ENCODE measurements at regions not wholly inside any gene's neighbourhood (a gene's known extent, or its start where the extent isn't known, plus 50 kb on each side); places are given as distances from the start of the nearest gene placed in this dataset.

- peak; percentile 86 for DNase-seq
These were observed 126.1 kb downstream of the SEC14L1 start for GRCh38 chr17:77266891-77267341.

DNA sequence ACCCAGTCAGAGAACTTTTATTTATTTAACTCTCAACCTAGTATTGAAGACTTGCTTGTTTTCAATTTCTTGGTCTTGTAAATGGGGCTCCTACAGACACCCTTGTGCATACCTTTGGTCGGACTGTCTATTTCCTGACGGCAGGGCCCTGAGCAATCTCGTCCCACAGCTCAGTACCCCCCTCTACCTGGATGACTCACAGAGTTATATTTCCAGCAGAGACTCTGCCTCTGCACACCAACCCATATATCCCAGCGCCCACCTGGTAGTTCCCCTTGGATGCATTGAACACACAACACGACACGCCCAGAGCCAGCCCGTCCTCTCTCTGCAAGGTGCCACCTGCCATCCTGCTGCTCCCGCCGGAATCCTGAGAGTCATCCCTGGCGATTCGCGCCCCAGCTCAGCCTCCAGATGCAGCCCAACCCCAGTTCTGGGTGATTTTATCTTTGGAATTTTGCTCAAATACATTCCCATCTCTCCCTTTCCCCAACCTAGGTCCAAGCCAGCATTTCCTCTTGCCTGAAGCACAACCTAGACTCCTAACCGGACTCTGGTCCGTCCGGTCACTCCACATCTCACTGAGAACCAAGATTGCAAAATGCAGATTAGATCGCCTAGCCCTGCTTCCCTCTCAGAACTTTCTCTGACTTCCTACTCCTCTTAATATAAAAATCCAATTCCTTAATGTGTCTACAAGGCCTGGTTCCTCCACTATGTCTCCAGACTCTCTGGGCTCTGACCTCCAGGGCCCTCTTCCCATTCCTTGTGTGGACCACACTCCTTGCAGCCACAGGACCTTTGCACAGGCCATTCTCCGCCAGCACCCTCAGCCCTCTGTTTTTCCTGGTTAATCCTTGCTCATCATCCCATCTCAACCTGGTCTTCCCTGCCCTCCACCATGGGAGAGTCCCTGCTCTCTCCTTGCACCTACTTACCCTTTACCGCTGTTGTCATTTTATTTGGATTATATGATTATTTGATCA, 129.2 kb downstream of the SEC14L1 start:
- DNase-seq, result no peak

DNA sequence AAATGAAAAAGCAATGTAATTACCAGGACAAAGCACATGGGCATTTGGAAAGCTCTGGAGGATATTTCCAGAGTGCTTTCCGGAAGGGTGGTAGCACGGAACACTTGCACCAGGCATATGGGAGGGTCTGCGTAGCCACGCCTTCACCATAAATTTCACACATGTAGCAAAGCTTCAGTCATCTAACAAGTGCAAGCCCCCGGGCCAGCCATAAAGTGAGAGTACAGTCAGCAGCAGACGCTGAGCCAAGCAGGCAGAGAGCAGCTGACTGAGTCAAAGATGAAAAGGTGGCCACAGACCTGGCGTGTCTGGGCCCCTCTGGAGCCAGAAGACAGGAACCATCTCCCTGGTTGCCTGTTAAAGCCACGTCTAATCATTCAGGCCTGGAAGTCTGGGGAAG, 130.6 kb downstream of the SEC14L1 start:
- no peak for DNase-seq

- DNase-seq, result no peak
These were observed 132.8 kb downstream of the SEC14L1 start for GRCh38 chr17:77273397-77274085.

- DNase-seq, result no peak
These were observed 133.5 kb downstream of the SEC14L1 start for GRCh38 chr17:77274096-77274845.

DNA sequence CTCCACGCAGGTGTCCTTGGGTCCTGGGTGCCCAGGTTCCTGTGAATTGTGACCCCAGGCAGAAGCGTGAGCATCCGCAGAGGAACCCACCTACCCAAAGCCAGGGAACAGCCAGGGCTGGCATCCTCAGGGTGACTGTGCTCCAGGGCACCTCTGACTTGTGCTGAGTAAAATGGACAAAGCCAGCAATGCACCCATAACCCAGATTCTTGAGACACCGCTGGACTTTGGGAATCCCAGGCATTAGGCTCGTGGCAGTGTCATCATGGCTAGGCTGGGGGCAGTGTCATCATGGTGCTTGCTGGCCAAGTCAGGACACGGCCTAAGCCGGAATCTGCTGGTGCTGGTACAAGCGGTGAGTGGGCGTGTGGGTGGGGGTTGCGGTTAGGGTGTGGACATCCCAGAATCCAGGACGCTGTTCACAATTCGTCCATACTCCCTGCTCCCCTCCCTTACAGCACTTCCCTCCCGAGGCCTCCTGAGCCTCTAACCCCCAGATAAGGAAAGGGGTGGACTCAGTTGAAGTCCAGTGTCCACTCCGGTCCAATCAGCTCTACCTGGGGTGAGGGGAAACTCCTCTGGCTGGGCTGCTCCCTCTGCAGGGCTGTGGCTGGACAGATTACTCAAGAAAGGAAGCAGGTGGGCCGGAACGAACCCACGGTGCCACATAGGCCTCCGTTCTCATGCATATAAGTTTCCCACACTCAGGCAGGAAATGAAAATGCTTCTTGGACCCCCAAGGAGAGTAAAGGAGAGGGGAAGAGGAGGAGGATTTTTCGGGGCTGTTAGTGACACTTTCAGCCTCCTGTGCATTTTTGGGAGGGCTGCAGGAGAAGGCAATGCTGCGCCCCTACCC, 138.9 kb downstream of the SEC14L1 start:
- DNase-seq, result no peak

GRCh38 chr17:77280304-77281121, 139.7 kb downstream of the SEC14L1 start:
- peak; percentile 49 for DNase-seq

DNA sequence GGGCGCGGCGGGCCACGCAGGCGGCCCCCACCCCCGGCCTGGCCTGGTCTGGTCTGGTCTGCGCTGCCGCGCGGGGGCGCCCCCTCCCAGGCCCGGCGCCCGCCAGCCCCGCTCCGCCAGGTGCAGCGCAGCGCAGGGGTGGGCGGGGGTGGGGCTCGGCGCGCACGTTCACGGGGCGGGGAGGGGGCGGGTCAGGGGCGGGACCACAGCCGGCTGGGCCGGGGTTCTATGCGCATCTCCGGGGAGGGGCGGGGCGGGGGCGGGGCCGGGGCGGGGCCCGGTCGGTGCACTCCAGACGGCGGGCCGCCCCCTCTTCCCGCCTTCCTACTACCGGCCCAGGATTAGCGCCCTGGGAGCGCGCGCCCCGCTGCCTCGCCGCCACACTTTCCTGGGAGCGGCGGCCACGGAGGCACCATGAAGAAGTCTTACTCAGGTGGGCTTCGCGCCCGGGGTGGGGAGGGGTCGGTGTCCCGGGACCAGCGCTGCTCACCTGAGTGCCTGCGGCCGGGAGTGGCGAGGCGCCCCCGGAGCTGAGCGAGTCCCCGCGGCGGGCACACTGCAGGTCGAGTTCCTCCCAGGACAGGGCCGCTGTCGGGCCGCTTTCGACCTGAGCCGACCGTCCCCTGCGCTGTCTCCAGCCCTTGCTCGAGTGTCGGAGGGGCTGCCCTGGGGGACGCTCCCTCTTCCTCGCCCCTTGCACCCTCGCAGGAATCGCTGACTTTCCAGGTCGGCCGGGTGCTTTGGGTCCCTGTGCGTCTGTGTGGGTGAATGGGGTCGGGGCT, 140.5 kb downstream of the SEC14L1 start:
- no peak for DNase-seq

GRCh38 chr17:77281904-77282367, 141.2 kb downstream of the SEC14L1 start:
- DNase-seq, result no peak

GRCh38 chr17:77282524-77283515, 142.1 kb downstream of the SEC14L1 start:
- peak; percentile 23 for DNase-seq

DNA sequence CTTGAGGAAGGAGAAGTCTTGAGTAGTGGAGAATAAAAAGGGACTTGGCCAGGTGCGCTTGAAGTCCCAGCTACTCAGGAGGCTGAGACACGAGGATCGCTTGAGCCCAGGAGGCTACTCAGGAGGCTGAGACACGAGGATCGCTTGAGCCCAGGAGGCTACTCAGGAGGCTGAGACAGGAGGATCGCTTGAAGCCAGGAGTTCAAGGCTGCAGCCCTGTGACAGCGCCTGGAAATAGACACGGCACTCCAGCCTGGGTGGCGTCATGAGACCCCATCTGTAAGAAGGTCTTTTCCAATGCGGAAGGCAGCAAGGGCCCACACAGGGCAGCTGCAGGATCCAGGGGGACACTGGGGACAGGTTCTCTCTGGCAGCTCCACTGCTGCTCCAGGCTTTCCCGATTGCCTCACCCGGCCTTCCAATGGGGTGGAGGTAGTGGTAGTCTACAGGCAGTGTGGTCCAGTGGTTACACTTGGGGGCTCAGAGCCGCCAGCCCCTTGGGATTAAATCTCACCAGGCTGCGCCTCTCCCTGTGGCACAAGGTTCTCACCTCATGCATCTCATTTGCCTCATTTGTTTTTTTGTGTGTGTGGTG, 143.4 kb downstream of the SEC14L1 start:
- no peak for DNase-seq

DNA sequence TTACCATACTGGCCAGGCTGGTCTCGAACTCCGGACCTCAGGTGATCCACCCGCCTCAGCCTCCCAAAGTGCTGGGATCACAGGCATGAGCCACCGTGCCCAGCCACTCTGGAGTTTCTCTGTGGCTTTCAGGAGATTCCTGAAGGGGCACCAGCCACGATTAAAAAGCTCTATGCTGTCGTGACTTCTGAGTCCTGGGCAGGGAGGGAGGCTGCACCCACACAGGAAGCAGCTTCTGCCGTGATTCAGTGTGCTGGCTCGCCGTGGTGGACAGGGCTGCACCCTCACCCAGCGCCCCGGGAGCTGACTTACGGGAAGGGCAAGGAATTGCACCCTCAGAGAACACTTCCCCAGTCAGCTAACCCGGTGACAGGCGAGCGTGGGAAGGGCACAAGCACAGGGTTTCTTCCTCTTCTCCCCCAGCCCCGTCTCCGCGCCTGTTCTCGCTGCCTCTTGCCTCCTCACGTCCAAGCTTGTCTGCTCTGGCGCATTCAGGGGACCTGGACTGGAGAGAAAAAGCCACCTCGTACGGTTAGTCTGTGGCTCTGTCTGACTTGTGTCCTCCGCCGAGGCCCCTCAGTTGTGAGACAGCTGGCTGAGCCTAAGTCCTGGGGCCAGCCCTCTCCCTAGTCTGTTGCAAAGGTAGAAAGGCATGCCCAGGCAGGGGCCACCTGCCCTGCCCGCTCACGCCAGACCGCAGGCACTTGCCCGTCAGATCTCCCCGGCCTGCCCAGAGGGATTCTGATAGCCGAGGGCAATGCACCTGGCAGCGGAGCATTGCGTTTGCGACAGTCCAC, 145.0 kb downstream of the SEC14L1 start:
- peak; percentile 73 for DNase-seq

GRCh38 chr17:77286391-77286640, 145.5 kb downstream of the SEC14L1 start:
- no peak for DNase-seq

GRCh38 chr17:77286641-77287431, 146.1 kb downstream of the SEC14L1 start:
- no peak for DNase-seq

GRCh38 chr17:77287432-77288068, 146.8 kb downstream of the SEC14L1 start:
- DNase-seq, result peak; percentile 69

DNA sequence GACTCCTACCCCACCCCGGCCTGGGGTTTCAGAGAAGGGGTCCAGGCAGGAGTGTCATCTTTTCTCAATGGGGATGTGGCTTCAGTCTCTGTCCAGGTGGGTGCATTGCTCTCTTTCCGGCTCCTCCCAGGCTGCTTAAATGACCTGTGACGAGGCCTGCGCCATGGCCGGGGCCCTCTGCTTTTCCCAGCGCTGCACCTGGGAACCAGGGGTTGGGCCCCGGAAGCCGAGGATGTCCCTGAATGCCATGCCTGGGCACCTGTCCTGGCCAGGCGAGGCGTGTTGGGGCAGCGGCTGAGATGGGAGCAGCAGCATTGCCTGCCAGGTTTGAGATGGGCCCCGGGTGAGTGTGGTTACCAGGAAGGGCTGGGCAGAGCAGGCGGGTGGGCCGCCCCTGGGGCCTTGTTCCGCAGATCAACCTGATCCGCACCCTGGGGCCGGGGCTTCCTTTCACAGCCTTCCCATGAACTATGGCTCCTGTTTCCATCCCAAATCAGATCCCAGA, 147.4 kb downstream of the SEC14L1 start:
- DNase-seq, result no peak
